H1 (cell line): ENCODE measurements at regions not wholly inside any gene's neighbourhood (a gene's known extent, or its start where the extent isn't known, plus 50 kb on each side); places are given as distances from the start of the nearest gene placed in this dataset.

Source experiments
- ASH2L ChIP-seq: fragments of 200-600, 300-600 bp; sonication (generic); IDR thresholded peaks from one replicate; pipeline ENCODE4 v1.7.1; 2017; ENCODE audit warnings: low read length
- ATF2 ChIP-seq: IDR thresholded peaks from 2 replicates; pipeline ENCODE4 v1.6.1; 2012; ENCODE audit warnings: low read length, inconsistent platforms
- CHD7 ChIP-seq: fragments of 300-600 bp; sonication (generic); IDR thresholded peaks from 2 replicates; pipeline ENCODE4 v1.7.1; 2012; ENCODE audit warnings: low read length, moderate library complexity, mild to moderate bottlenecking, inconsistent platforms; ENCODE audit not compliant: insufficient replicate concordance
- NRF1 ChIP-seq: IDR thresholded peaks from 2 replicates; pipeline ENCODE4 v1.6.1; 2011; ENCODE audit warnings: mild to moderate bottlenecking, low read depth, low read length, improper control_type of control experiment
- POLR2A ChIP-seq, 2 experiments: IDR thresholded peaks; 1 replicate in 1 of 2; 2 replicates in 1 of 2; pipeline ENCODE4 v1.6.1; 2011; ENCODE audit warnings: low read depth in 2 of 2, low read length in 2 of 2, mild to moderate bottlenecking in 2 of 2; ENCODE audit errors: control extremely low read depth in 1 of 2
- RAD21 ChIP-seq, 2 experiments: IDR thresholded peaks in 1 of 2; conservative IDR thresholded peaks in 1 of 2; 2 replicates each; pipeline ENCODE4 v1.6.1; 2011; ENCODE audit warnings: low read depth in 2 of 2, low read length in 2 of 2, improper control_type of control experiment in 1 of 2, inconsistent platforms in 1 of 2, mild to moderate bottlenecking in 1 of 2, moderate library complexity in 1 of 2
- YY1 ChIP-seq: IDR thresholded peaks from 2 replicates; pipeline ENCODE4 v1.6.1; 2011; ENCODE audit warnings: low read depth, mild to moderate bottlenecking, low read length
- TF ChIP-seq, protein P1 (sequence below), 3 experiments: IDR thresholded peaks; 1 replicate in 2 of 3; 2 replicates in 1 of 3; pipeline versions ENCODE4 v1.5.1 to v1.6.1; 2011; ENCODE audit warnings: low read length in 3 of 3, mild to moderate bottlenecking in 3 of 3, inconsistent platforms in 2 of 3, low read depth in 1 of 3, moderate library complexity in 1 of 3; ENCODE audit not compliant: insufficient read depth in 1 of 3; ENCODE audit errors: control extremely low read depth in 1 of 3

GRCh38 chr5:120999550-120999949, 535.5 kb downstream of the PRR16 start (continued):
- TF ChIP-seq CHD7 (no peak), YY1 (no peak), POLR2A (IDR thresholded peaks at IDR 0.05; ENCODE audit: control extremely low read depth in 1 of 2, low read depth in 2 of 2, low read length in 2 of 2) (no peak), NRF1 (no peak), ATF2 (no peak), ASH2L (no peak), RAD21 (IDR thresholded peaks at IDR 0.05 in 1 of 2, conservative IDR thresholded peaks at IDR 0.05 in 1 of 2; ENCODE audit: low read depth in 2 of 2, low read length in 2 of 2) (no peak)
- TF ChIP-seq, protein P1, sequence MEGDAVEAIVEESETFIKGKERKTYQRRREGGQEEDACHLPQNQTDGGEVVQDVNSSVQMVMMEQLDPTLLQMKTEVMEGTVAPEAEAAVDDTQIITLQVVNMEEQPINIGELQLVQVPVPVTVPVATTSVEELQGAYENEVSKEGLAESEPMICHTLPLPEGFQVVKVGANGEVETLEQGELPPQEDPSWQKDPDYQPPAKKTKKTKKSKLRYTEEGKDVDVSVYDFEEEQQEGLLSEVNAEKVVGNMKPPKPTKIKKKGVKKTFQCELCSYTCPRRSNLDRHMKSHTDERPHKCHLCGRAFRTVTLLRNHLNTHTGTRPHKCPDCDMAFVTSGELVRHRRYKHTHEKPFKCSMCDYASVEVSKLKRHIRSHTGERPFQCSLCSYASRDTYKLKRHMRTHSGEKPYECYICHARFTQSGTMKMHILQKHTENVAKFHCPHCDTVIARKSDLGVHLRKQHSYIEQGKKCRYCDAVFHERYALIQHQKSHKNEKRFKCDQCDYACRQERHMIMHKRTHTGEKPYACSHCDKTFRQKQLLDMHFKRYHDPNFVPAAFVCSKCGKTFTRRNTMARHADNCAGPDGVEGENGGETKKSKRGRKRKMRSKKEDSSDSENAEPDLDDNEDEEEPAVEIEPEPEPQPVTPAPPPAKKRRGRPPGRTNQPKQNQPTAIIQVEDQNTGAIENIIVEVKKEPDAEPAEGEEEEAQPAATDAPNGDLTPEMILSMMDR (IDR thresholded peaks at IDR 0.05; ENCODE audit: control extremely low read depth in 1 of 3, insufficient read depth in 1 of 3, low read depth in 1 of 3, low read length in 3 of 3) = no peak
